ENCODE measurements at regions not wholly inside any gene's neighbourhood (a gene's known extent, or its start where the extent isn't known, plus 50 kb on each side); places are given as distances from the start of the nearest gene placed in this dataset.
A peak's percentile ranks its signal among the peaks of the same experiment; 100 is the strongest.

GRCh38 chr10:3537518-3537917 lies 247.5 kb downstream of the KLF6 start:
- H3K4me2 ChIP-seq (ENCODE audit: low read depth, low read length): no peak overlapping the region
- H3K23ac ChIP-seq (ENCODE audit: low read depth, low read length): no peak overlapping the region; the same call in 1 of the 2 replicates
- TF ChIP-seq CHD1 (IDR thresholded peaks at IDR 0.05; ENCODE audit: low read depth, low read length) (no peak), SMC3 (IDR thresholded peaks at IDR 0.05; ENCODE audit: low read depth, low read length) (no peak), RFX5 (IDR thresholded peaks at IDR 0.05; ENCODE audit: low read depth, low read length) (no peak), RCOR1 (IDR thresholded peaks at IDR 0.05; ENCODE audit: insufficient replicate concordance, low read length) (no peak), MXI1 (IDR thresholded peaks at IDR 0.05; ENCODE audit: borderline replicate concordance, low read depth, low read length) (no peak), MAZ (IDR thresholded peaks at IDR 0.05; ENCODE audit: borderline replicate concordance, low read depth, low read length) (no peak), MAFK (IDR thresholded peaks at IDR 0.05; ENCODE audit: low read depth, low read length) (no peak), NFE2L2 (IDR thresholded peaks at IDR 0.05; ENCODE audit: low read depth, low read length) (no peak)
- TF ChIP-seq, protein P1, sequence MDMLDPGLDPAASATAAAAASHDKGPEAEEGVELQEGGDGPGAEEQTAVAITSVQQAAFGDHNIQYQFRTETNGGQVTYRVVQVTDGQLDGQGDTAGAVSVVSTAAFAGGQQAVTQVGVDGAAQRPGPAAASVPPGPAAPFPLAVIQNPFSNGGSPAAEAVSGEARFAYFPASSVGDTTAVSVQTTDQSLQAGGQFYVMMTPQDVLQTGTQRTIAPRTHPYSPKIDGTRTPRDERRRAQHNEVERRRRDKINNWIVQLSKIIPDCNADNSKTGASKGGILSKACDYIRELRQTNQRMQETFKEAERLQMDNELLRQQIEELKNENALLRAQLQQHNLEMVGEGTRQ (IDR thresholded peaks at IDR 0.05; ENCODE audit: low read depth, low read length): no peak
- TF ChIP-seq, protein P2, sequence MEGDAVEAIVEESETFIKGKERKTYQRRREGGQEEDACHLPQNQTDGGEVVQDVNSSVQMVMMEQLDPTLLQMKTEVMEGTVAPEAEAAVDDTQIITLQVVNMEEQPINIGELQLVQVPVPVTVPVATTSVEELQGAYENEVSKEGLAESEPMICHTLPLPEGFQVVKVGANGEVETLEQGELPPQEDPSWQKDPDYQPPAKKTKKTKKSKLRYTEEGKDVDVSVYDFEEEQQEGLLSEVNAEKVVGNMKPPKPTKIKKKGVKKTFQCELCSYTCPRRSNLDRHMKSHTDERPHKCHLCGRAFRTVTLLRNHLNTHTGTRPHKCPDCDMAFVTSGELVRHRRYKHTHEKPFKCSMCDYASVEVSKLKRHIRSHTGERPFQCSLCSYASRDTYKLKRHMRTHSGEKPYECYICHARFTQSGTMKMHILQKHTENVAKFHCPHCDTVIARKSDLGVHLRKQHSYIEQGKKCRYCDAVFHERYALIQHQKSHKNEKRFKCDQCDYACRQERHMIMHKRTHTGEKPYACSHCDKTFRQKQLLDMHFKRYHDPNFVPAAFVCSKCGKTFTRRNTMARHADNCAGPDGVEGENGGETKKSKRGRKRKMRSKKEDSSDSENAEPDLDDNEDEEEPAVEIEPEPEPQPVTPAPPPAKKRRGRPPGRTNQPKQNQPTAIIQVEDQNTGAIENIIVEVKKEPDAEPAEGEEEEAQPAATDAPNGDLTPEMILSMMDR (conservative IDR thresholded peaks at IDR 0.05; ENCODE audit: low read depth, low read length): no peak
- no peak overlapping the region for H2AFZ ChIP-seq (replicated peaks; ENCODE audit: low read length, poor library complexity)
- peak overlapping the region; percentile 80; the same call in 1 of the 2 replicates for H3K4ac ChIP-seq (ENCODE audit: low read depth, low read length)
- no peaks in the 10 kb centered on the region for H3K36me3 ChIP-seq (ENCODE audit: control insufficient read depth, insufficient read depth, low read length)
- no peak overlapping the region for H3K4me3 ChIP-seq (ENCODE audit: insufficient read depth, low read depth, low read length)
- H2BK120ac ChIP-seq (ENCODE audit: low read depth, low read length): no peak overlapping the region
- no peak overlapping the region for H3K18ac ChIP-seq (ENCODE audit: low read depth, low read length)
- in situ Hi-C loops (cut with MboI; ENCODE audit: low sequenced_read_pairs) (no loop called here), dilution Hi-C loops (cut with HindIII; ENCODE audit: low sequenced_read_pairs, unreplicated experiment) (no loop called here), intact Hi-C loops (cut with micrococcal nuclease) (loop anchor here (5.0 kb wide), 1 partner anchor 240 kb away; no protein-coding TSS in a partner anchor)
- no peak overlapping the region for H2BK5ac ChIP-seq (ENCODE audit: low read depth, low read length, poor library complexity, severe bottlenecking)
- peaks cover 21% of the 10 kb centered on the region for H3K4me1 ChIP-seq (ENCODE audit: control insufficient read depth, insufficient read depth, low read length)
- POLR2A ChIA-PET (ENCODE audit: unreplicated experiment): no interaction called here
- H2AK9ac ChIP-seq (replicated peaks; ENCODE audit: low read depth, low read length, poor library complexity): no peak overlapping the region
- 0 out of 4 replicates have a peak, but pooled peaks cover 0 to 4% of the 10 kb centered on the region in 2 experiments for H3K79me1 ChIP-seq (ENCODE audit: low read depth in 1 of 2, low read length in 2 of 2)
- H3K9me1 ChIP-seq (ENCODE audit: insufficient read depth, low read length): peaks cover 15% of the 10 kb centered on the region
- H3K9ac ChIP-seq (ENCODE audit: low read depth, low read length): no peak overlapping the region
- H2BK15ac ChIP-seq (ENCODE audit: low read depth, low read length): peak overlapping the region; percentile 38; the same call in 1 of the 3 replicates
- H3K27ac ChIP-seq (ENCODE audit: insufficient read depth, low read length): no peak overlapping the region
- 100% methylated on average over 1 of the region's 3 CpGs; no CpG with 5 or more reads in 1 of the 2 experiments for WGBS, 2 experiments (ENCODE audit: extremely low coverage in 2 of 2, insufficient read length in 1 of 2)
- ATAC-seq (ENCODE audit: low read depth): no peak
- no peaks in the 10 kb centered on the region for H3K27me3 ChIP-seq (ENCODE audit: control insufficient read depth, insufficient read depth, low read length)
- no TSS peak for BruUV-seq (replicated peaks)
- peak overlapping the region; percentile 96 for H2AK5ac ChIP-seq (ENCODE audit: low read depth, low read length)
- H4K8ac ChIP-seq (ENCODE audit: low read depth in 2 of 2, low read length in 2 of 2): no peak overlapping the region
- H4K20me1 ChIP-seq (ENCODE audit: insufficient read depth, low read length): no peaks in the 10 kb centered on the region
- CTCF ChIA-PET: no interaction called here
- H3K9me3 ChIP-seq (ENCODE audit: control insufficient read depth, insufficient read depth, low read length): no peaks in the 10 kb centered on the region
- 0 out of 2 replicates have a peak overlapping the region, but pooled peaks have one; percentile 9 for H3K14ac ChIP-seq (replicated peaks; ENCODE audit: low read depth, low read length)
- DNase-seq: no peak
- no peak overlapping the region for H2BK20ac ChIP-seq (ENCODE audit: low read depth, low read length)
- H3K56ac ChIP-seq (ENCODE audit: extremely low read depth, insufficient read depth, low read length): no peak overlapping the region
- no peak overlapping the region for H4K5ac ChIP-seq (ENCODE audit: low read depth, low read length)
- H4K91ac ChIP-seq (ENCODE audit: insufficient read depth, low read depth, low read length): no peak overlapping the region; the same call in 1 of the 2 replicates
